DMS153 treated with DMSO at 0.1 percent for 48 hours (cell line): ENCODE measurements at regions not wholly inside any gene's neighbourhood (a gene's known extent, or its start where the extent isn't known, plus 50 kb on each side); places are given as distances from the start of the nearest gene placed in this dataset.

ENCODE experiments used
- DNase-seq: peaks from one replicate; lab custom pipeline; 2025; ENCODE audit not compliant: unreplicated experiment; lab: John Stamatoyannopoulos, UW

DNA sequence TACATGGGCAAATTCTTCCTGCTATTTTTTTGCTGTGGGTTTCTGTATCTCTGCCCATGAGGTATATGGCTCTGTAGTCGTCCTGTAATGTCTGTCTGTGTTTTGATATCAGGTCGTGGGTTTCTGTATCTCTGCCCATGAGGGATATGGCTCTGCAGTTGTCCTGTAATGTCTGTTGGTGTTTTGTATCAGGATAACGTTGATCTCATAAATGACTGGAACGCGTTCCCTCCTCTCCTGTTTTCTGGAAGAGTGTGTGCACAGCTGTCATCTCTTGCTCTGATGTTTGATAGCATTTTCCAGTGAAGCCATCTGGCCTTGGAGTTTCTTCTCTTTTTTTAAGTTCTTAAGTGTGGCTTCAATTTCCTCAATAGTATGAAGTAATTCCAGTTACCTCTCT, 57.2 kb downstream of the SOX1 start:
- DNase-seq: peak; percentile 24

DNA sequence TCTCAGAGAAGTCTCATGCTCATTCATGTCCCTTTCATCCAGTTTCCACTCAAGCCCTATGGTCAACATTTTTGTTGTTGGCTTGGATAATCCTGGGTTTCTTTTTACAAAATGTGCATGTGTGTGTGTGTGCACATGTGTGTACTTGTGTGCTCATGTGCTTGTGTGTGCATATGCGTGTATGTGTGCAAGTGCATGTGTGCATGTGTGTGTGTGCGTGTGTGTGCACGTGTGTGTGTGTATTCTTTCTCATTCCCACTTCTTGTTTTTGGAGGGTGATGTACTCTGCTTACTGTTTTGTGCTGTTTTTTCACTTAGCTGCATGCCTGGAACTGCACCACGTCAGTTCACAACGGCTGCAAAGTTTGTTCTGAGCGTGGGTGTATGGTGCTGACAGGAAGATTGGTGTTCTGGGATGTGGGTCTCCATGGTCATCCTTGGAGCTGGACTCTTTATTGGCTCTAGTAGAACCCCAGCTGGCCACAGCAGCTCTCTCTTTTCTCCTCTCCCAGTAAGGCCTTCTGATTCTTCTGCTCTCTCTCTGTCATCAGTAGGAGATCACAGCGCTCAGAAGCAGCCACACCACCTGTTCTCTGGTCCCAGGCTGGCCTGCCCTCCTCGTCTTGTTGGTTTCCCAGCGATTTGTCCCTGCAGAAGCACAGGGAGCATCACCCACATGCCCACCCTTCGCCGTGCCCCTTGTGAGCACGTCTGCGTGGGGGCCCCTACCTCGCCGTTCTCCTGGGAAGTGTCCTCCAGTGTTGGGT, 60.8 kb downstream of the SOX1 start:
- no peak for DNase-seq

DNA sequence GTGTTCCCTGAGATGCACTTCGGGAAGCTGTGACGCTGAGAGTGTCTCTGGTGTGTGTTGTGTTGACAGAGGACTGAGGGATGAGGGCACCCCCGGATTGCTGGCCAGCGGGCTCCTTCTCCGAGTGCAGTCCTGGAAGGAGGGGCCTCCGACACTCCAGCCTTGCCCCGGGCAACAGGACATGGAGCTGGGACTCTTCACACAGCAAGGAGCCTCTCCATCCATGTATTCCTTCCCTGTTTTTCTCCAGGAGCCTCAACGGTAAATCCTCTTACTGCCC, 61.3 kb downstream of the SOX1 start:
- DNase-seq: no peak

DNA sequence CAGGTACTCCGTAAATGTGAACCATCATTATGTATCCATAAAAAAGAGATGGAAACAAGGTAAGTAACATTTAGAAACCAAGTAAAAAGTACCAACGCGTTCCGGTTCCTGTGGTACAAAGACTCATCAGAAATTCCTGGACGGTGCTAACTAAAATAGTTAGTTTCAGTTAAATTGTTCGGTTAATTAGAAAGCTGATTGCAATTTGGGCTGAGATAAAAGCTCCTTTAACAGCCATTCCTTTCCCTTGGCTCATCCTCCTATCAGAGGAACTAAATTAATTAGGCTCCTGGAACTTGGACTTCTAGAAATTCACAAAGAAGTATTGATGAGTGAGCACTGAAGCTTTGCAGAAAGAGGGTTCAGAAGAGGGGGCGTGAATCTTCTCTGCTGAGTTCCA, 63.5 kb downstream of the SOX1 start:
- no peak for DNase-seq

DNA sequence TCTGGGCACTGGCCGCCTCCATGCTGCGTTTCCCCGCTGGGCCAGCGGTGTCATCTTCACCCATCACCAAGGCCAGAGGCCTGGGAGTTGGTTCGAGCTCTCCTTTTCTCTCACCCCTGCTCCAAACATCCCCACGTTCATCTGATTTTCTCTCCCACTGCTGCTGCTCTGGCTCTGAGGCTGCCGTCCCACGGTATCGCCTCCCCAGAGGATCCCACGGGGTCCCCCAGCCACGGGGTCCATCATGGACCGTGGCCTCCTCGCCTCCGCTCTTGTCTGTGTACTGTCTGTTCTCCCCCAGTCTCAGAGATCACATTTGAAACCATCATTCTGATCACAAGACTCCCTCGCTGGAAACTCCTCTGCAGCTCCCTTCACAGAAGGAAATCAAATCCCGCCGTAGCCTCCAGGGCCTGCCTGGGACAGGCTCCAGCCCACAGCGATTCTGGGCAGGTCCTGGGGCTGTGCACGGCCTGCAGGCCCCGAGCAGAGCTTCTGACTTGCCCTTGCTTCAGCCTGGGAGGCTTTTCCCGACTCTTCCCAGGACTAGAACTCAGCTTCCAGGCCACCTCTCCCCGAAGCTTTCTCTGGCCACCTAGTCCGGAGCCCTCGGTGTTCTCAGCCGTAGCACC, 64.2 kb downstream of the SOX1 start:
- DNase-seq: no peak

DNA sequence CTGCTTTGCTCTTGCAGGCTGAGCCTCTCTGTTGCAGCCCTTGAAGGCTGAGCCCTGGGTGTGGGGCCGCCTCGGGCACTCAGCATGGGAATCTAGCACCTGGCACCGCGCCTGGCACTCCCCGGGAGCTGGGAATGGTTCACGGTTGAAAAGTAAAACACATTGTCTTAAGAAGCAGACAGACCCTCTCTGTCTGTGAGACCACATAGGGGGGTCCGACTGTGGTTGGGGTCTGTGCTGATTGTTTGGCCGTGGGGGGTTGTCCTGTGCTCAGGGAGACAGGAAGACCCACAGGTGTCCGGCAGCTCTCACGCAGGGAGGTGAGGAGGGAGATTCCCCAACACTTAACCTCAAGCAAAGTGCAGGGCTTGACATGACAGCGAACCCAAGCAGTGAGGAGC, 64.8 kb downstream of the SOX1 start:
- DNase-seq: no peak

DNA sequence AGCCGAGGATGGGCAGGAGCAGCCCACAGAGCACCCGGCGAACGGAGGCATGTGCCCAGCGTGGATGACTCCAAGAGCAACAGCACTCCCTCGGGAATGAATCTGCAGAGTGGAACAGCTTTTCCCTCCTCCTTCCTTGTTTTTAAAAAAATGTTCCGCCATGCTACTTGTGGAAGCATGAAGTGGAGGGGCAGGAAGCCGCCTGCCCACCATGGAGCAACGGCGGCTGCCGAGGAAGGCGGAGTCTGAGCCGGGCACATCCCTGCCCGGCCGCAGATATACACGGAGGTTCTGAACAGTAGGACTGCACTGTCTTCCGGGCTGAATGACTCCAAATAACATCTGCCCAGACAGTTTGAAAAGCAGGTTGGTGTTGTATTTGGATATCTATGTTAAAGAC, 65.2 kb downstream of the SOX1 start:
- no peak for DNase-seq

DNA sequence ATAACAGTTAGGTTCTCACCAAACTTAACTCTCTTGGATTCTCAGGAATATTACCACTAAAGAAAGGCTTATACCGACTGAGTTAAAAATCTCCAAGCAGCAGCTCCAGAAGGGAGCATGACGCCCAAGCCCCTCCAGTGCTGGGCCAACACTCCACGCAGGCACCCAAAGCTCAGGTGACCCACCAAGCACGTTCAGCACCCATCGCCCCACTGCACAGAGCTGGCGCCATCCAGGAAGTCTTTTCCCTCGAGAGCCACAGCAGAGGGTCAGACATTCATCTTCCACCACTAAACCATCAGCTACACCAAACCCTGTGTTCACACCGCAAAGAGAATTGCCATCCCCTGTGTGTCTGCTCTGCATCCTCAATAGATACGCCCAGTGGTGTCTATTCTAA, 65.7 kb downstream of the SOX1 start:
- no peak for DNase-seq

DNA sequence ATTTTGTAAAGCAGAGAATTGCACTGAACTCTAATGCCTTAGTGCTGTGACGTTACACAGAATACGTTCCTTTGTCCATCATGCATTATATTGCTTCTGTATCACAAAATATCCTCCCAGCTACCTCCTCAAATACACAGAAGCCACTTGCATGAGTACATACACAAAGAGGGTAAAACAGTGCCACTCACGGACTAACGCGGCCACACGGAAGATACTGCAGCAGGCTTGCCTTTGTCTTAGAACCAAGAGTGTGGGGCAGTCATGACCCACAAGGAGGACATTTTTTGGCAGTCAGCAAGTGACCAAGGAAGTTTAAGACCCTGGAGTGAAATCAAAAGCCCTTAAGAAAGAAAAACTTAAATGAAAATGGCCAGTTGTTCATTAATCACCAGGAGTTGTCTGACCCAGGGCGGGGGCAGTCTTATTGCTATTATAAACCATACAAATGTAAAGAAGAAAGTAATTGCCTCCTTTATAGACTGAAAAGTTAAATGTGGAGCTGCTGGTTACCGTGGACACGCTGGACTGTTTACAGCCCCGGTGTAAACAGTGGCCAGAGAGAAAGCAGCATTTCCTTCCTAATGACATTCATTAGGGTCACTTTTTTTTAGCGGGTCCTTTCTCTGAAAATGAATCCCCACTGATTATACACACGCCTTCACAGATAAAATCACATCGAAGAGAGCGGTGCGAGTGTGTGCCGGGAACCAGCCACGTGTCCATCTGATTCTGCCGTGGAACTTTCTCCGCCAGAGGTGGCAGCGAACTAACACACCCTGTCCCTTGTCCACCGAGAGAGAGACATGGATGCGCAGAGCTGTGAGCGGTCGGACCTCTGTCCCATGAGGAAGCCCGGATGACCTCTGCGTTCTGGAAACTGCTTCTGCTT, 66.8 kb downstream of the SOX1 start:
- no peak for DNase-seq

DNA sequence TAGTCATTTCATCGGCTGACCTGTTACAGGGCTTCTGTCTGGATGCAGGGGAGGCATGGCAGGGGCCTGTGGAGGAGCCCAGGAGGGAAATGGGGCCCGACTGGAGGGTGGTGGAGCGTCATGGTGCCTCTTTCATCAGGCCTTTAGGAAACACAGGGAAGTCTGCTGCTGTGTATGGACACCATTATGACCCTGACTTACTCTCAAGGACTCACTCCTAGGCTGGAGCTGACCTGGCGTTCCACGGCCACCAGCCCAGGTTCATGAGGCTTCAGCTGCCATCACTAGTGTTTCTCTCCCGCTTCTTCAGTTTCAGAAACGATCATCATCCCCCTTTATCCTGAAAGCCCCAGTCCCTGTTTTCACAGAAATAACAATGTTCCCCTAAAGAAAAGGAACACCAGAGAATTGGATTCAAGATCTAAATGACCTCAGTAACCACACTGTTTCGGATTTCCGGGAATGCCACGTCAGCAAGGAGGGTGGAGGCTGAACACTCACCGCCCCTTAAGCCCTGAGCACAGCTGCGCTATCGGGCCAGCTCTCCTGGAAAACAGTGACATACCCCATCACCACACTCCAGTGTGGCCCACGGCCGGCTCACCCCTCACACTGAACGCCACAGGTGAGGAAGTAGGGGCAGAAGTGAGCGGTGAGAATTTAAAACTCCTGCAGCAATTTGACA, 67.6 kb downstream of the SOX1 start:
- no peak for DNase-seq

DNA sequence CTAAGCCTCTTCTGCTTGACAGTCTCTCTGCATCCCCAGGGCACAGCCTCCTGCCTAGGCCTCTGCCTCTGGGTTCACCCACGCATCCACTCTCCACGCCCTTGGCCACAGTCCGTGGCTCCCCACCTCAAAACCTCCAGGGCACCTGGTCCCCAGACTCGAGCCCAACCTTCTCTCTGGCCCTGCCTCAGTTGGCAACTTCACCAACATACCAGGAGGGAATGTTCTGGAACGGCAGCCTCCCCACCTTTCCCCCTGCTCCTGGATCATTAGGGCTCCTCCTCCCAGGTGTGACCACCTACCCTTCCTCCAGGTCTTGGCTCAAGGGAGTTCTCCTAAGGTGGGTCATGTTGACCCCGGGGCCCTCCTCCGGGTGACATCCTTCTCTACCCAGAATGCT, 69.1 kb downstream of the SOX1 start:
- no peak for DNase-seq

DNA sequence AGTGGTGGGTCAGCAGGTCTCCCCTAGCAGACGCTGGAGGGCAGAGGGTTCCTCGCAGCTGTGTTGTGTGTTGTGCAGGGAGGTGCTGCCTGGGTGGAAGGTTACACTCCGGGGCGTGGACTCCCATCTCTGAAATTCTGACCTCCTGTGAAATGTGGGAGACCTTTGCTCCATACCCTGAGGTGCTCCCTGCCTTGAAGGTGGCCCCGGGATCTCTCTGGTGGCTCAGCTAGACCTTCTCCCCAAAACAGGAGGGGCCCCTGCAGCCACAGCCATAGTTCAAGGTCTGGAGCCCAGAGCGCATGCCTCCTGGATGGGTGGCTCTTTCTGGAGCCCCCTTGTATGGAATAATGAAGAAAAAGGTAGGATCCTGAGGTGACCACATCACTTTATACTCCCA, 70.2 kb downstream of the SOX1 start:
- no peak for DNase-seq

DNA sequence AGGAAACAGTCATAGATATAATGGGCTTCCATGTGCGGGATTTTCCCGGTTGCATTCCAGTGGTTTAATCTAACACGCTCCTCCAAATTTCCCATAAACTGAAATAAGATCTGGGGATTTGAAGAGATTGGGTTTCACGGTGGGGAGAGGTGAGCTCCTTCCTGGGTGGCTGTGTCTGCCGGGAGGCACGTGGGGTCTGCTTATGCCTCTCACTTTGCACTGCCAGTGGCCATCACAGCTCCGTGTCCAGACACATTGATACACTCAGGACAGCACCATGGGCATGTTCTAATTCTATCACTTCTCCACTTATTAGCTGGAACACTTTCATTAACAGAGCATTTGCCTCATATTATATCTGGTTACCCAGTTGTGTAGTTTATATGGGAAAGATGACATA, 73.4 kb downstream of the SOX1 start:
- DNase-seq: no peak

DNA sequence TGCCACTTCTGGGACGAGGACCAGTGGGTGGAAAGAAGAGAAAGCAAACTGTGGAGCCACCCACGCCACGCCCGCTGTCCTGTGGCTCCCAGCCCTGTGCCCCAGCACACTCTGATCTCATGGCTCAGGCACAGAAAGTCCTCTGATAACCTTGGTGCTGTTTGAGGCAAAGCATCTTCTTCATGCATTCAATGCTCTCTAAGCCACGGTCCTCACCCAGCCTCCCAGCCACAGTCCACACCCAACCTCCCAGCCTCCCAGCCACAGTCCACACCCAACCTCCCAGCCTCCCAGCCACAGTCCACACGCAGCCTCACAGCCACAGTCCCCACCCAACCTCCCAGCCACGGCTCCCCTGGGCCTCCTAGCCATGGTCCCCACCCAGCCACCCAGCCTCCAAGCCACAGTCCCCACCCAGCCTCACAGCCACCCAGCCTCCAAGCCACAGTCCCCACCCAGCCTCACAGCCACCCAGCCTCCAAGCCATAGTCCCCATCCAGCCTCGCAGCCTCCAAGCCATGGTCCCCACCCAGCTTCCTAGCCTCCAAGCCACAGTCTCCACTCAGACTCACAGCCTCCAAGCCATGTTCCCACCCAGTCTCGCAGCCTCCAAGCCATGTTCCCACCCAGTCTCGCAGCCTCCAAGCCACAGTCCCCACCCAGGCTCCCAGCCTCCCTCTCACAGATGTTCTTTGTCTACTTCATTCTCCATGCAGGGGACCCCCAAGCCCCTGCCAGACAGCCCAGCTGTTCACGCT, 74.9 kb downstream of the SOX1 start:
- DNase-seq: no peak

DNA sequence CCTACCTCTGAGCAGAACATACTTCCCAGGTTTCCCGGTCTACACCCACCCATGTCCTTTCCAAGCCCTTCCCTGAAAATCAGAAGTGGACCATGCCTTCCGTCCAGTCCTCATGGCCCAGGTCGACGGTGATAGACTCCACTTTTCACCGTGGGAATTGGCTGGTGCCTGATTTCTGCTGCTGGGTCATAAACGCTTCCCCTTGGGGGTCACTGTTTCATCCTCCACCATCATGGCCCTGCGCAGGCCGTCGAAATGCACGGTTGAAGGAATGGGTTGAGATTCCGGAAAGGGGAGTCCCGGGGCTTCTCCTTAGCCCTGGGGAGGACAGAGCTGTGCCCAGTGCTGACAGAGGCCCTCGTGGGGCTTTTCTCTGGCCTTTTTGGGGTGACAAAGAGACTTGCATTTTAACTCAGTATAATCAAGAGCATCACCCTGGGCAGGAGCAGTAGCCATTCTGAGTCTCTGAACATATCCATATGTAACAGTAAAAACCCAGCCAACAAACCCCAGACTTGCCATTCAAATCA, 75.5 kb downstream of the SOX1 start:
- no peak for DNase-seq

DNA sequence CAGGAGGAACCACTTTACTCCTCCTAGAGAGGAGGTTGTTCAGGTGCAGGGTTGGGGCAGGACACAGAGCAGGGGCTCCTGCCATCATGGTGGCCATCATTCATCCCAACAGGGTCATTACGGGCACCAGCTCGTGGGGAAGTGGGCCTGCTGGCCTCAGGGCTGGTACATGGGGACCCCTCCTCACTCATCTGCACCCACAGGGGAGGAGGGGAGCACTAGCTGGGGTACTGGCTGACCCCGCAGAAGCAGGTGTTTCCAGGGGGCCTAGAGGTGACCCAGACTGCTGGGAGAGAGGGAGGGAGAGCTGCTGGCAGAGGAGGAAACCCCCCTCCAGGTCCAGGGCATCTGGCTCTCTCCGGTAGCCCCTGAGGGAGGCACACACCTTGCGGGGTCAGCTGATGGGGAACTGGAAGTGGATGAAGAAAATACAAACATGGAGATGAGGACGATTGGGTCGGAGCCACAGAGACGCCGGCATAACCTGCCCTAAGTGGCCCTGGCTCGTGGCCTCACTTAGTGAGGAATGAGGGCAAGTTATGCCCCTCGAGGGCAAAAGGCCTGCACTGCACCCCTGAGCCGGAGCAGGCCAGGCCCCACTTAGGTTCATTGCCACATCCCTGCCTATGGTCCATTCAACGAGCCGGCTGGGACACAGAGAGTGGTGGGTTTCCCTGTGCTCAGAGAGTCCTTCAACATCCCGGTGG, 76.2 kb downstream of the SOX1 start:
- DNase-seq: no peak

DNA sequence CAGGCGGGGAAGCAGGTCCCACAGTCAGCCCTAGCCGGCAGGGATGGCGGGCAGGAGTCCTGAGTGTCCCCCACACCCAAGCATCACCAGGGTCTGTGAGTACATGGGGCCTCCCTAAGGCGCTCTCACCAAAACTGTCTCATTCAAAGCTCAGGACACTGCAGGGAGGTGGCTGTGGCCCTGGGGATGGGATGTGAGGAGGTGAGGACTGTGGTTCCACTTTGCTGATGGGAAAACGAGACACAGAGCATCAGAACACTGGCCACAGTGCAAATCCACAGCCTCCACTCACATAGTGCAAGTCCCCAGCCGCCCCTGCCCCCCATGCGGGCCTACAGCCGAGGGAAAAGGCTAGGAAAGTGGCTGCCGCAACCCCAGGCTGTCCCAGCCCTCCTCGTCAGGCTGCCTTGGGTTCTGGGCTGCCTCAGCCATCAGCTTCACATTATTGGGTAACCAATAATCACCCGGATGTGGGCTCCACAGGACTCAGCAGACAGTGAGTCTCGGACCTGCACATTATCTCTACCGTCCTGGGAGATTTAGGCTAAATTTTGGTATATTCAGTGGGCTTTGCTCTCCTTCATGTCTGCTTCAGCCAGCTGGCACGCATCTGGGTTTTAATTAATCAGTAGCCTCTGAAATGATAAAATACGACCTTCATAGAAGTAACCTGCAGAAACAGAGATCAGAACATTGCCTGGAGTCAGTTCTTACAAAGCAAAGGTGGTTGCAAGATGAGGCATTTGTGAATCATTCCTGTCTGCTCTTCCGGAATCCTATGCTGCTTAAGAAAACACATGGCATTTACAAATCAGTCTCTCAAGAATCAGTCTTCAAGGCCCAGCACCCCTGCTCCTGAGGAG, 77.0 kb downstream of the SOX1 start:
- DNase-seq: no peak

DNA sequence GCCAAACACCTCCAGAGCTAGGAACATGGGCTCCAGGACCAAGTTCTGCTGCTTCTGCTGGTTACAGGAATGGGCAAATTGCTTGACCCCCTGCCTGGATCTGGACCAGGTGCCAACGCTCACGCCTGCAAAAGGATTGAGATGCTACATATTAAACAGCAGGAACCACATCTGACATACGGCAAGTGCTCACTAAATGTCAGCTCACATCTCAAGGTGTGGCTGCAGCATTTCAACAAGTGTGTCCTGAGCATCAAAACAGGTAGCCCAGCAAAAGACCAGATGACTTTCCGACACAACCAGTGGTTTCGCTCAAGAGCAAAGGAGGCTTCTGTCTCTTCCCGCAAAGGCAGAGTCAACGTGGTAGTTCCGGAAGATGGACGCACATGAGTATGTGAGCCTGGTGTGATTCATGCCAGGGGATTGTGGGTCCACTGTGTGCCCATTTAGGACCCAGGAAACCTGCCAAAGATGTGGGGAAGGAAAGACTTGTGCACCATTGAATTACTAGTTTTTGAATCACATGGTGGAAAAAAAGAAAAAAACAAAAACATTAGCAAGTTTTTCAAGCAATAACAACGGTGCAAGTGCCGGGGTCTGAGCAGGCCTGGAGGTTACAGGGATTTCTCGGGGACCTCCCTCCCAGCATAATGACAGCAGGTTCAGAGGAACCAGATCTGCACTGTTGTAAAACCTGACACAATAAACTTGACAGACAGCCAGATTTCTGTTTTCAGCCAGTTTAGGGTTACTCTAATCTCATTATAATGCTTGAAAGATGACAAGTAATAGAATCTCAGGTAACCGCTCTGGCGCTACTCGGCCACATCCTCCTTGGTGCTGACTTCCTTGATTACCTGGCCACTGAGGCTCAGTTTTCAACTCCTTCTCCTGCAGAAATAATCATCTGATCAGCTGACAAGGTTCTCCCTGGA, 77.9 kb downstream of the SOX1 start:
- DNase-seq: no peak
